CD4-positive, alpha-beta T cell treated with Interleukin-17A for 1 hour (primary cell): ENCODE measurements at regions not wholly inside any gene's neighbourhood (a gene's known extent, or its start where the extent isn't known, plus 50 kb on each side); places are given as distances from the start of the nearest gene placed in this dataset.

Source experiments
- DNase-seq: peaks from one replicate; pipeline ENCODE4 v3.0.0-alpha.2; 2020

GRCh38 chr7:41826641-41827040, 123.8 kb upstream of the INHBA start:
- DNase-seq, result no peak

DNA sequence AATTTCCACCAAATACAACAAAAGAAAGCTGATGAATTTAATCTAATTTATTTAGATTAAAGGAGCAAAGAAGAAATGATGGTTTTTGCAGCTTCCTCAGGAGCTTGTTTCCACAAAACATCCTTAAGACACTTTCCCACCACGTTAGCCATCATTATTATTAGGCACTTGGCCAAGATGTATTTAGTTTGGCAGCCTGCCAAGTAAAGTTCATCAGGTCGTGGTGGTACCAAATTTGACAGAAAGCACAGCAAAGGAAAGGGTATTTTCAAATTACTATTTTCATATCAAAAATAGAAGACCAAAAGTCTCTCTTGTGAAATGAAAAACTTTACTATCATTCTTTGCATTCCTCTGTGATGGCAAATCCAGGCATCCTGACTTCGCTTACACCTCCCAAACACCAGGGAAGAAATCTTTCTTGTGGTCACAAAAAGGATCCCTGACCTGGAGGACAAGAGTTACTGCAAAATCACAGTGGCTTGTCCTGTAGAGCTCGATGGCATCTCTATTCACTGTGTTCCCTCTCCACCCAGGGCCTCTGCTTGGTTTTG, 123.1 kb upstream of the INHBA start:
- no peak for DNase-seq

- no peak for DNase-seq
These were observed 121.4 kb upstream of the INHBA start for GRCh38 chr7:41824284-41824683.

DNA sequence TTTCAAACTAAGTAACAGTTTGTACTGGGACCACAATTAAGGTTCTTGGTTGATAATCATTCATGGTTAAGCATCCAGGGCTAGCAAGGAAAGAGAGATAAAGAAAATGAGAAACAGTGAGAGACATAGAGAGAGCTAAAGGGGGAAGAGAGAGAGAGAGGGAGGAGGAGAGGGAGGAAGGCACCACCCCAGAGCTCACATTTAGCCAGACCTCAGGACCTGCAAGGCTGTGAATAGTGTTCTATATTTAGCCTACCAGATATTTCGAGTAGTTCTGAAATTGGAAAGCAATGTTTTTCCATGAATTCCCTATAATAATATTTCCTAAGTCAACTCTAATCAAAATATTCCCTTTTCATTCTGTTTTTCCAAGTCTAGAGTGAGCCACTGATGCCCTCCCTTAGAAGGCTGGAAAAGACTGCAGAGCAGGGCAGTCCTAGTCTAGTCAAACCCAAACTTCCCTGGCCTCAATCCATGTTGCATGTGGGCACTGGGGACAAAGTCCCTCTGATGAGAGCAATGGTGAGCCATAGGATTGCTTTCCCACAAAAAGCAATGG, 119.4 kb upstream of the INHBA start:
- DNase-seq, result no peak

DNA sequence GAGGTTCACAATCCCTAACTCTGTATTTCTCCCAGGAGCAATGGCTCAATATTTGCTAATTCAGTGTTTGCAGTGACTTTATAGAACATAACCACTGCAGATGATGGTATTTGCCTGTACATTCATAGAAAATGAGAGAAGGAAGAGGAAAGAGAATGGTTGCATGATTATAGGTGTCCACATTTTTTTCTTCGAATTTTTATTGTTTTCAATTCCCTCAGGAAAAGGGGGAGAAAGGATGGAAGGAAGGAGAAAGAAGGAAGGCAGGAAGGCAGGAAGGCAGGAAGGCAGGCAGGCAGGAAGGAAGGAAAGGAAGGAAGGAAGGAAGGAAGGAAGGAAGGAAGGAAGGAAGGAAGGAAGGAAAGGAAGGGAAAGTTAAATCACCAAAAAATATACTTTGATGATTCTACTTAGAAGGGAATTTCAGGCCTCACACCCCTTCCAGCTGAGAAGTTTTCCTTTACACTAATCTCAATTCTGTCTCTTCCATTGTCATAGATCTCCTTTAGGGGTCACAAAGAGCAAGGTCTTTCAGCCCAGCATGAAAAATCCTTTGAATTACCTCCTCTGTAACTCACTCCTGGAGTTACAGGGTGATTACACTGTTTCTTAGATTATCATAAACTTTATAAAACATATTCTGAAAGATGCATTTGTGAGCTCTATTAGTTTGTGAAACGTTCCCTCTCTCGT, 118.8 kb upstream of the INHBA start:
- DNase-seq, result no peak

DNA sequence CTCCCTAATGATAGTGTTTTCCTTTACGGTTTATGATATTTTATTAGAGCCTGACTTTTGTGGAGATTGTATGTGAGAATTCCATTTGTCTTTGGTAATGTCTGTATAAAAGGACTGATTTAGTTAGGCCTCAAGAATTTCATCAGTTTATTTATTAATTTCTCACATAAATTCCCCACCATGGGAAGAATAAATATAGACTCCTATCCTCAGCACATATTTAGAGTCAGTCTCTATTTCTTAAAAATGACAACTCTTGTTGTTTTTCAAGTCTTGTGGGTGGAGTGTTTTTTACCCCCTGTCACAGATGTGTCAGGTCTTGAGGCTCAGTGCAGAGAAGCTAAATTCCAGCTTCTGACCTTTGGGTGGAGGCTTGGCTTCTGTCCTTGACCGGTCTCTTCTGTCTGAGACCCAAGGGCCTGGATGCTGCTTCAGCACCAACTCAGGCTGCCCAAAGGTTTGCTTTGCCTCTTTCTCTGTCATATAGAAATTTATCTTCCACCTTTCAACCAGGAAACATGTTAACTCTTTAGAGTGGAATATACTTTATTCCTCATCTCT, 117.3 kb upstream of the INHBA start:
- DNase-seq, result no peak

DNA sequence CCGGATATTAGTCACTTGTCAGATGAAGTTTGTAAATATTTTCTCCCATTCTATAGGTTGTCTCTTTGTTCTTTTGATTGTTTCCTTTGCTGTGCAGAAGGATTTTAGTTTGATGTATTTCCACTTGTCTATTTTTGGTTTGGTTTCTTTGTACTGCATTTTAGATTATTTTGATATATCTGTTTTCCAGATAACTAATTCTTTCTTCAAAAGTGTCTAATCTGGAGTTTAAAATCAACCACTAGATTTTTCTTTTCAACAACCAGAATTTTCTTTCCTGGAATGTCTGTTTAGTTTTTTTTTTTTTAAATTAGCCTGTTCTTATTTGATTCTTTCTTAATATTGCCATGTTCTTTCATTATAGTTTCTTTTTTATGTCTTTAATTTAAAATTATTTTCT, 116.8 kb upstream of the INHBA start:
- DNase-seq, result no peak

DNA sequence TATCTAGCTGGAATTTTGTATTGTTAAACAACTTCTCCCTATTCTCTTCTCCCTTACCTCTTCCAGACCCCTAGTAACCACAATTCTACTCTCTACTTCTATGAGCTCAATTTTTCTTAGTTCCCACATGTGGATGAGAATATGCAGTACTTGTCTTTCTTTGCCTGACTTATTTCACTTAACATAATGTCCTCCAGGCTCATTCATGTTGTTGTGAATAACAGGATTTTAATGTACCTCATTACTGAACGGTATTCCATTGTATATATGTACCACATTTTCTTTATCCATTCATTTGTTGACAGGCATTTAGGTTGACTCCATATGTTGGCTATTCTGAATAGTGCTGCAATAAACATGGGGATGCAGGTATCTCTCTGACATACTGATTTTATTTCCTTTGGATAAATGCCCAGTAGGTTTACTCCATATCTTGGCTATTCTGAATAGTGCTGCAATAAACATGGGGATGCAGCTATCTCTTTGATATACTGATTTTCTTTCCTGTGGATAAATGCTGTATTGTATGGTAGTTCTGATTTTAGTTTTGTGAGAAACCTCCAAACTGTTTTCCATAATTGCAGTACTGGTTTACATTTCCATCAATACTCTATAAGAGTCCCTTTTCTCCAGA, 116.0 kb upstream of the INHBA start:
- DNase-seq, result no peak

DNA sequence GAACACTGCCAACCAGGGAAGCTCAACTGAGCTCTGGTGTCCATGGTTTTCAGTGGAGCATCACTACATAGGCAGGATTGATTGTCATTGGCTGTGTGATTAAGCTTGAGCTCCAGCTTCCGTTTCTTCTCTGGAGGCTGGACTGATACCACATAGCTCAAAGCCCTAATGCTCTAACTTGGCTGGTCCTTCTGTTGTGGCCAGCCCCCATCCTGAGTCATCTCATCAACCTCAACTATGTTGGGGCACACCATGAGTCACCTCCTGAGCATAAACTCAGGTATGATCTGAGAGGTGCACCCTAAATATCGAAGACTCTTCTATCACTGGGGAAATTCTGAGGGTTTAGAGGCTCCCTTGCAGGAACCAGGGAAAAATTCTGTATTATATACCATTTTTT, 114.5 kb upstream of the INHBA start:
- DNase-seq, result no peak

DNA sequence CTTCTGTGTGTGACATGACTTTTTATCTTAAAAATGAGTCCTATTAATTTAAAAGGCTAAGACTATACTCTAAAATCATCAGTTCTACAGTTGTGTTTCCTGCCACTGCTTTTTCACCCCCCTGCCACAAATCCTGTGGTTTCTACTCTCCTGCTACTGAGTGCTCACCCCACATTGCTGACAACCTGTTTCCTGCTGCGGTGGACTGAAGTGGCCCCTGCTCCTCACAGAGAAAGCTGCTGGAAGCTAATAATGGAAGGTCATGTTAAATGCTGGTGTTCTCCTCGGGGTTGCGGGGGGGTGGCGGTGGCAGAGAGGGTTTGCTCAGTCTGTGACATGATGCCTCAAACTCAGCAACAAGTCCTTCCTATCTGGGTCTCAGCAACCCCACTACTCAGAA, 113.2 kb upstream of the INHBA start:
- DNase-seq, result peak; percentile 4

- DNase-seq, result no peak
These were observed 112.0 kb upstream of the INHBA start for GRCh38 chr7:41814888-41815287.

- no peak for DNase-seq
These were observed 110.4 kb upstream of the INHBA start for GRCh38 chr7:41813286-41813685.

DNA sequence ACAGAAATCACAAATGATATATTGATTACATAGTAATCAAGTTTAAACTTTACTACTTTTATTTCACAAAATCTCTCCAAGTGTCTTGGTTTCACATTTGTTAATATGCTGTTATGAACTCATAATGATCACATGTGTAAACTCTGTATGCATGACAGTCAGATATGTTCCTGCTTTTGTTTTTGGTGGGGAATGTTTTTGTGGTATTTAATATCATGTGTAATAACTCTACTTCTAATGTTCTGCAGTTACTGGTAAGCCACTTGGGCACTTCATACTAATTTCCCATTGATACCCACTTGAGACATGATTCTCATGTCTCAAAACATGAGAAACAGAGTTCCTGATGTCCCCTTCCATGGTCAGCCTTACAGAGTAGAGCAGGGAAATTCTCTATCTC, 109.1 kb upstream of the INHBA start:
- no peak for DNase-seq

- DNase-seq, result peak; percentile 19
These were observed 107.2 kb upstream of the INHBA start for GRCh38 chr7:41809940-41810576.

GRCh38 chr7:41809529-41809939, 106.6 kb upstream of the INHBA start:
- DNase-seq, result no peak

GRCh38 chr7:41809116-41809515, 106.2 kb upstream of the INHBA start:
- no peak for DNase-seq

GRCh38 chr7:41808541-41808940, 105.7 kb upstream of the INHBA start:
- DNase-seq, result no peak

- DNase-seq, result no peak
These were observed 100.7 kb upstream of the INHBA start for GRCh38 chr7:41803569-41803968.

- no peak for DNase-seq
These were observed 93.4 kb upstream of the INHBA start for GRCh38 chr7:41796331-41796730.

GRCh38 chr7:41795276-41795833, 92.5 kb upstream of the INHBA start:
- no peak for DNase-seq

- DNase-seq, result no peak
These were observed 90.7 kb upstream of the INHBA start for GRCh38 chr7:41793556-41793955.

DNA sequence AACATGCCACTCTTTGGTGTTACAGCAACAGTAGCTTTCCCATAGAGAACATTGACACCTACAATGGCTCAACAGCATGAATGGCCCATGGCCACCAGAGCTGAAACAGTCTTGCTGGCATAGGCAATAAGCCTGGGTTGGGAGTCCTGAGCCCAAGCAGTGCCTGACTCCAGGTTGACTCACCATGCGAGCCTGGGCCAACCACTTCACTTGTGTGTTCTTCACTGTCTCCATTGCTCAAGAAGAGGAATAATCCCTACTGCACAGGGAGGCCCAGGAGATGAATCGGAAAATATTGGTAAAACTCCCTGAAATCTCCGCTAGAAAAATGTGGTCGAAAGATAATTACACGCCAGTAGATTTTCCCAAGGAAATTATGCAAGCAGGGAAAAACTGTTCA, 89.2 kb upstream of the INHBA start:
- no peak for DNase-seq

DNA sequence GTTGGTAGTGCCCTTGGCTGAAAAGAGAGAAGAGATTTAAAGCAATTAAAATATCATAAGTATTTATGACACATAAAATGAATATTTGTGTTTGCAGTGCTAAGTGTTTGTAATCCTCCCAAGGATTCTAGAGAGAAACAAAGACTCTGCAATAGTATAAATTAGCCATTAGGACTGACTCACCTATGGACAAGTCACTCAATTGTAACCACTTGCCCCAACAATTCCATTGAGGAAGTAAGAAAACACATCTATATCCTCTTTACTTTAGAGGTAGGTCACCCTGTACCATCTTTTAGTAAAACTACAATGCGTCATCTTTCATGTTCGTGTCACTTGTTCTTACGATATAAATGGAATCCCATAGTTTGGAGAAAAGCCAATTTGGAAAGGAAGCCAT, 85.7 kb upstream of the INHBA start:
- DNase-seq, result no peak
